NB4 (cell line): ENCODE measurements at regions not wholly inside any gene's neighbourhood (a gene's known extent, or its start where the extent isn't known, plus 50 kb on each side); places are given as distances from the start of the nearest gene placed in this dataset.
A peak's percentile ranks its signal among the peaks of the same experiment; 100 is the strongest.

Experiments
- DNase-seq: peaks from one replicate; pipeline ENCODE4 v3.0.0; 2010; ENCODE audit warnings: low read depth
- H3K4me3 ChIP-seq: one replicate; pipeline ENCODE4 v1.5.1; 2011; ENCODE audit warnings: mild to moderate bottlenecking, low read depth, low read length, moderate library complexity
- MYC ChIP-seq: IDR thresholded peaks from 2 replicates; pipeline ENCODE4 v1.6.1; 2011; ENCODE audit warnings: low read depth, low read length
- POLR2A ChIP-seq: IDR thresholded peaks from 2 replicates; pipeline ENCODE4 v1.6.1; 2011; ENCODE audit warnings: mild to moderate bottlenecking; ENCODE audit not compliant: insufficient read length; ENCODE audit errors: extremely low read depth
- TF ChIP-seq, protein P1 (sequence below): IDR thresholded peaks from one replicate; pipeline ENCODE4 v1.5.1; 2012; ENCODE audit warnings: low read depth, low read length
- TF ChIP-seq, protein P2 (sequence below): IDR thresholded peaks from 2 replicates; pipeline ENCODE4 v1.6.1; 2011; ENCODE audit warnings: low read depth, low read length

DNA sequence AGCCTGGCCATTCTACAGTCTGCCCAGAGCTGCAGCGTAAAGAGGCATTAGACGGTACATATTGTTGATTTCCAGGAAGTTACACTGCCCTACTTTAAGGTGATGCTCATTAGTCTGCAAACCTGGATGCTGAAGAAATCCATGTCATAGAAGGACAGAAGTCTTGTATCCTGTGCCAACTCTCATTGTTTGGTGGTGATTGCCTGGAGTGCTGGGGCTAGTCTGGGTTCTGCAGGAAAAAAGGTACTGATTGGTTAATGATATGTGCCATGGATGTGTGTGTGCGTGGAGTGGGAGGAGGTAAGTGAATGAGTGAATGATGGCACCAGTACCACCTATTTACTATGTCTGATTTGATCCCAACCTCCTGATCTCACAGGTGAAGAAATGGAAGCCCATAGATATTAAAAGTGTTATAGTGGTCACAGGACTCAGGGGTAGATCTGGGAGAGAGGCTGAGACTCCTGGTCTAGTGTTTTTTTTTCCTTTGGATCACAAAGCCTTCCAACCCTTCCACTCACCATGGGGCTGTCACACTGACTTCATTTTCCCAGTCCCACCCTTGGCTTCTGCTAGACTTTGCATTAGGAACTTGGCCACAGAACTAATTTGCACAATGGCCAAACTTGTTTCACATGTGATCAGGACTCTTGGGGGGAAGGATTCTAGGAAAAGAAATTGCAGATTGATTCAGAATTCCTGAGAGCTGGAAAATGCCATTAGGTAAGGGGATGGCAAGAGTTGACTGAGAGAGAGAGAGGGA is 96.1 kb downstream of the TMX1 start:
- H3K4me3 ChIP-seq = no peak overlapping the region
- DNase-seq = no peak
- TF ChIP-seq MYC = no peak
- TF ChIP-seq, protein P1, sequence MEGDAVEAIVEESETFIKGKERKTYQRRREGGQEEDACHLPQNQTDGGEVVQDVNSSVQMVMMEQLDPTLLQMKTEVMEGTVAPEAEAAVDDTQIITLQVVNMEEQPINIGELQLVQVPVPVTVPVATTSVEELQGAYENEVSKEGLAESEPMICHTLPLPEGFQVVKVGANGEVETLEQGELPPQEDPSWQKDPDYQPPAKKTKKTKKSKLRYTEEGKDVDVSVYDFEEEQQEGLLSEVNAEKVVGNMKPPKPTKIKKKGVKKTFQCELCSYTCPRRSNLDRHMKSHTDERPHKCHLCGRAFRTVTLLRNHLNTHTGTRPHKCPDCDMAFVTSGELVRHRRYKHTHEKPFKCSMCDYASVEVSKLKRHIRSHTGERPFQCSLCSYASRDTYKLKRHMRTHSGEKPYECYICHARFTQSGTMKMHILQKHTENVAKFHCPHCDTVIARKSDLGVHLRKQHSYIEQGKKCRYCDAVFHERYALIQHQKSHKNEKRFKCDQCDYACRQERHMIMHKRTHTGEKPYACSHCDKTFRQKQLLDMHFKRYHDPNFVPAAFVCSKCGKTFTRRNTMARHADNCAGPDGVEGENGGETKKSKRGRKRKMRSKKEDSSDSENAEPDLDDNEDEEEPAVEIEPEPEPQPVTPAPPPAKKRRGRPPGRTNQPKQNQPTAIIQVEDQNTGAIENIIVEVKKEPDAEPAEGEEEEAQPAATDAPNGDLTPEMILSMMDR = no peak

DNA sequence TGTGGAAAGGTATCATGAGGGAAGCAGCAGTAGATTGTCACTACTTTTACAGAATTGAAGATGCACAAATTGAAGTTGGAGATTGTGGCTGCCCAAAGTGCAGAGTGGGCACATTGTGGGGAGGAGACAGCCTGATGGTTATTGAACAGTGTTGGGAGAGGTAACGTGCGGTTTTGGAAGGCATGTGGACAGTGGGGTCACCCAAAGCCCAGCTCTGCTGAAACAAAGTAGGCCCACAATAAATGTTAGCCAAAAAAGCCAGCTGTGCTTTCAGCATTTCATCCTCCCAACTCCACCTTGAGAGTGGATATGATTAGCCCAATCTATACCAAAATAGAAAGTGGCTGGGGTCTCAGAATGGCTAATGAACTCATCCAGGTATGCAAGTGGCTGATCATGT is 96.7 kb downstream of the TMX1 start:
- H3K4me3 ChIP-seq = no peak overlapping the region
- TF ChIP-seq, protein P2, sequence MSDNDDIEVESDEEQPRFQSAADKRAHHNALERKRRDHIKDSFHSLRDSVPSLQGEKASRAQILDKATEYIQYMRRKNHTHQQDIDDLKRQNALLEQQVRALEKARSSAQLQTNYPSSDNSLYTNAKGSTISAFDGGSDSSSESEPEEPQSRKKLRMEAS = no peak
- TF ChIP-seq, protein P1 = no peak
- TF ChIP-seq POLR2A (no peak), MYC (no peak)
- DNase-seq = no peak

DNA sequence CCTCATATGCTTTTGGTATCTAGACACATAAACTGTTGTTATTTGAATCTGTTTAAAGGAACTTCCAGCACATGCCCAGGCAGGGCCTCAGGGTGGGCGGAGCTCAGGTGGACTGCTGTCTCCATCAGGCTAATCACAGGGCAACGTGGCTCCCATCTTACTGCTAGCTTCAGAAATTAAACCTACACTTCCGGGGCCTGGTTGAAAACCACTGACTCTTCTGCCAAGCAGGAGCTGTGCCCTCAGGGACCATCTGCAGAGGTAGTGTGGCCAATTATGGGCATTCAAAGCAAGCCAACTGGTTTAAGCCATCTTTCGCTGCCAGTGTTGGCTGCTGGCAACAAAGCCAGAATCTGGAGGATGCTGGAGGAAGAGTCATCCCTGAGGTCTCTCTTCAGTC is 97.5 kb downstream of the TMX1 start:
- H3K4me3 ChIP-seq = no peak overlapping the region
- no peak for TF ChIP-seq MYC
- TF ChIP-seq, protein P1 = no peak
- TF ChIP-seq, protein P2 = no peak
- TF ChIP-seq POLR2A = no peak
- DNase-seq = no peak

DNA sequence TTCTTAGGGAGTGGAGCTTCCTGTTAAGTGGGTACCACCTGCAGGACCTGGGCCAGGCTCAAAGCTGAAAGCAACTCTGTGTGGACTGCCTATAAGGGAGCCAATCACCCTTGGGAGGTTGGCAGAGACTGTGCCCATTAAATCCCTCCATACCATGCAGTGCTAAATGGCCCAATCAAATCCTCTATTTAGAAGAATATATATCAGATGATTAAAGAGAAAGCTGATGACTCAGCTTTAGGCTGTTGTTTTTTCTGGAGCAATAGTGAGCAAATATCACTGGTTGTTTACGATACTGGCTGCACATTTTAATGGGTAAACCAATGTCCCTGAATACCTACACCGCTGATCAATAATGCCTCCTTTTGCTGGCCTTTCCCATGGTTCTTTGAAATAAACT is 101.3 kb downstream of the TMX1 start:
- H3K4me3 ChIP-seq = no peak overlapping the region
- no peak for DNase-seq
- TF ChIP-seq POLR2A = no peak
- TF ChIP-seq, protein P2 = no peak
- TF ChIP-seq, protein P1 = no peak
- TF ChIP-seq MYC = no peak

DNA sequence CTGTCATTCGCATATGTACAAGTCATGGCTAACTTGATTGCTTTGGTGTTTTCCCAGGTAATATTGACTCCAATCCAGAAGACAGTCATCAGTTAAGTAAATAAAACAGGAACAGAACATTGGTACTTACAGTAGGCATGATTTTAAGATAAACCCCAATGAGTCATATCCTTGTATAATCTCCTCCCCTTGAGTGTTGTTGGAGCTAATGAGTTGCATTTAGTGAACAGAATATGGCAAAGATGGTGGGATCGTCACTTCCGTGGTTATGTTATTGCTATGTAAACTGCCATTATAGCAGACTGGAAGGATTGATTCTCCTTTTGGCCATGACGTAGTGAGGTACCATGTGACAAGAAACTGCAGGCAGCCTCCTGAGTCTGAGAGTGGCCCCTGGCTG is 102.2 kb downstream of the TMX1 start:
- H3K4me3 ChIP-seq = no peak overlapping the region
- TF ChIP-seq POLR2A = no peak
- TF ChIP-seq, protein P2 = no peak
- peak; percentile 48 for DNase-seq

DNA sequence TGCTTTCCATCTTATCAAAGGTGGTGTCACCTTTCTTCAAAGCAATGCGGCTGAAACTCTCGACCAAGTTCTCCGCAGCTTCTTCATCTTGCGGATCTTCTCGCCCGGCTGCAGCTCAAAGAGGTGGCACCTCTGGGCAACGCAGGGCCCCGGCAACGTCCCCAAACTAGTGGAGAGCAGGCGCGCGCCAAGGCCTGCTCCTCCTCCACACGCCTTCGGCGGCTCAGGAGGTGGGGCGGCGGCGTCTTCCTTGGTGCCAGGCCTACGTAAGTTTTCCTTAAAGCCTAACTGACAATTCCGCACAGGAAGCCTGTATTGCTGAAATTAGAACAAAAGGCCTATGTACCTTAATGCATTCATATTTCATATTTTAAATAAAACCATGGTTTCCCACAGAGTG is 112.0 kb downstream of the TMX1 start:
- no peak for DNase-seq
- H3K4me3 ChIP-seq = no peak overlapping the region
- TF ChIP-seq MYC = no peak
- TF ChIP-seq, protein P2 = no peak
- TF ChIP-seq, protein P1 = no peak
- no peak for TF ChIP-seq POLR2A
